ENCODE measurements at regions not wholly inside any gene's neighbourhood (a gene's known extent, or its start where the extent isn't known, plus 50 kb on each side); places are given as distances from the start of the nearest gene placed in this dataset.

- TF ChIP-seq PAF1 (CRISPR knock-in tag; IDR thresholded peaks at IDR 0.05) (no peak), ZNF660 (CRISPR knock-in tag; IDR thresholded peaks at IDR 0.05; ENCODE audit: borderline replicate concordance, low read depth) (no peak), BRD4 (CRISPR knock-in tag; IDR thresholded peaks at IDR 0.05) (no peak), ZSCAN21 (CRISPR knock-in tag; IDR thresholded peaks at IDR 0.05; ENCODE audit: borderline replicate concordance) (no peak), AGO1 (IDR thresholded peaks at IDR 0.05; ENCODE audit: low read depth, low read length, poor library complexity, severe bottlenecking) (no peak)
- TF ChIP-seq, protein P1, sequence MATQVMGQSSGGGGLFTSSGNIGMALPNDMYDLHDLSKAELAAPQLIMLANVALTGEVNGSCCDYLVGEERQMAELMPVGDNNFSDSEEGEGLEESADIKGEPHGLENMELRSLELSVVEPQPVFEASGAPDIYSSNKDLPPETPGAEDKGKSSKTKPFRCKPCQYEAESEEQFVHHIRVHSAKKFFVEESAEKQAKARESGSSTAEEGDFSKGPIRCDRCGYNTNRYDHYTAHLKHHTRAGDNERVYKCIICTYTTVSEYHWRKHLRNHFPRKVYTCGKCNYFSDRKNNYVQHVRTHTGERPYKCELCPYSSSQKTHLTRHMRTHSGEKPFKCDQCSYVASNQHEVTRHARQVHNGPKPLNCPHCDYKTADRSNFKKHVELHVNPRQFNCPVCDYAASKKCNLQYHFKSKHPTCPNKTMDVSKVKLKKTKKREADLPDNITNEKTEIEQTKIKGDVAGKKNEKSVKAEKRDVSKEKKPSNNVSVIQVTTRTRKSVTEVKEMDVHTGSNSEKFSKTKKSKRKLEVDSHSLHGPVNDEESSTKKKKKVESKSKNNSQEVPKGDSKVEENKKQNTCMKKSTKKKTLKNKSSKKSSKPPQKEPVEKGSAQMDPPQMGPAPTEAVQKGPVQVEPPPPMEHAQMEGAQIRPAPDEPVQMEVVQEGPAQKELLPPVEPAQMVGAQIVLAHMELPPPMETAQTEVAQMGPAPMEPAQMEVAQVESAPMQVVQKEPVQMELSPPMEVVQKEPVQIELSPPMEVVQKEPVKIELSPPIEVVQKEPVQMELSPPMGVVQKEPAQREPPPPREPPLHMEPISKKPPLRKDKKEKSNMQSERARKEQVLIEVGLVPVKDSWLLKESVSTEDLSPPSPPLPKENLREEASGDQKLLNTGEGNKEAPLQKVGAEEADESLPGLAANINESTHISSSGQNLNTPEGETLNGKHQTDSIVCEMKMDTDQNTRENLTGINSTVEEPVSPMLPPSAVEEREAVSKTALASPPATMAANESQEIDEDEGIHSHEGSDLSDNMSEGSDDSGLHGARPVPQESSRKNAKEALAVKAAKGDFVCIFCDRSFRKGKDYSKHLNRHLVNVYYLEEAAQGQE (IDR thresholded peaks at IDR 0.05; ENCODE audit: borderline replicate concordance in 1 of 2, low read depth in 1 of 2, low read length in 2 of 2), result no peak
- TF ChIP-seq, protein P2, sequence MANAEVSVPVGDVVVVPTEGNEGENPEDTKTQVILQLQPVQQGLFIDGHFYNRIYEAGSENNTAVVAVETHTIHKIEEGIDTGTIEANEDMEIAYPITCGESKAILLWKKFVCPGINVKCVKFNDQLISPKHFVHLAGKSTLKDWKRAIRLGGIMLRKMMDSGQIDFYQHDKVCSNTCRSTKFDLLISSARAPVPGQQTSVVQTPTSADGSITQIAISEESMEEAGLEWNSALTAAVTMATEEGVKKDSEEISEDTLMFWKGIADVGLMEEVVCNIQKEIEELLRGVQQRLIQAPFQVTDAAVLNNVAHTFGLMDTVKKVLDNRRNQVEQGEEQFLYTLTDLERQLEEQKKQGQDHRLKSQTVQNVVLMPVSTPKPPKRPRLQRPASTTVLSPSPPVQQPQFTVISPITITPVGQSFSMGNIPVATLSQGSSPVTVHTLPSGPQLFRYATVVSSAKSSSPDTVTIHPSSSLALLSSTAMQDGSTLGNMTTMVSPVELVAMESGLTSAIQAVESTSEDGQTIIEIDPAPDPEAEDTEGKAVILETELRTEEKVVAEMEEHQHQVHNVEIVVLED (CRISPR knock-in tag; IDR thresholded peaks at IDR 0.05; ENCODE audit: borderline replicate concordance), result no peak
These were observed 588.3 kb downstream of the EBF1 start for GRCh38 chr5:158511454-158511853.
